ENCODE measurements at regions not wholly inside any gene's neighbourhood (a gene's known extent, or its start where the extent isn't known, plus 50 kb on each side); places are given as distances from the start of the nearest gene placed in this dataset.

GRCh38 chr2:114049280-114049679, 159.4 kb downstream of the ACTR3 start:
- TF ChIP-seq EZH2 (IDR thresholded peaks at IDR 0.05; ENCODE audit: borderline replicate concordance, insufficient read depth, low read length, poor library complexity, severe bottlenecking) (no peak), SMC3 (conservative IDR thresholded peaks at IDR 0.05; ENCODE audit: poor library complexity) (no peak), CTCF (IDR thresholded peaks at IDR 0.05; ENCODE audit: poor library complexity, severe bottlenecking) (no peak), MXI1 (conservative IDR thresholded peaks at IDR 0.05; ENCODE audit: poor library complexity, severe bottlenecking) (no peak), POLR2AphosphoS5 (IDR thresholded peaks at IDR 0.05) (no peak), RAD21 (conservative IDR thresholded peaks at IDR 0.05) (no peak), TAF1 (IDR thresholded peaks at IDR 0.05; ENCODE audit: low read depth) (no peak), EP300 (conservative IDR thresholded peaks at IDR 0.05; ENCODE audit: poor library complexity, severe bottlenecking) (no peak), REST (IDR thresholded peaks at IDR 0.05; ENCODE audit: borderline replicate concordance) (no peak)
